Activated naive CD8-positive, alpha-beta T cell (primary cell): ENCODE measurements at regions not wholly inside any gene's neighbourhood (a gene's known extent, or its start where the extent isn't known, plus 50 kb on each side); places are given as distances from the start of the nearest gene placed in this dataset.

ENCODE experiments used
- H3K27ac Mint-ChIP-seq: one replicate; pipeline ENCODE4 v1.8.0; 2021; ENCODE audit warnings: mixed read lengths
- H3K27me3 Mint-ChIP-seq: one replicate; pipeline ENCODE4 v1.8.0; 2021; ENCODE audit warnings: mixed read lengths
- H3K36me3 Mint-ChIP-seq: one replicate; pipeline ENCODE4 v1.8.0; 2021; ENCODE audit warnings: mixed read lengths
- H3K4me1 Mint-ChIP-seq: one replicate; pipeline ENCODE4 v1.8.0; 2021; ENCODE audit warnings: low read depth, mixed read lengths
- H3K4me3 Mint-ChIP-seq: one replicate; pipeline ENCODE4 v1.8.0; 2021; ENCODE audit warnings: mild to moderate bottlenecking, mixed read lengths
- H3K9me3 Mint-ChIP-seq: one replicate; pipeline ENCODE4 v1.8.0; 2021; ENCODE audit warnings: low read depth, mixed read lengths

DNA sequence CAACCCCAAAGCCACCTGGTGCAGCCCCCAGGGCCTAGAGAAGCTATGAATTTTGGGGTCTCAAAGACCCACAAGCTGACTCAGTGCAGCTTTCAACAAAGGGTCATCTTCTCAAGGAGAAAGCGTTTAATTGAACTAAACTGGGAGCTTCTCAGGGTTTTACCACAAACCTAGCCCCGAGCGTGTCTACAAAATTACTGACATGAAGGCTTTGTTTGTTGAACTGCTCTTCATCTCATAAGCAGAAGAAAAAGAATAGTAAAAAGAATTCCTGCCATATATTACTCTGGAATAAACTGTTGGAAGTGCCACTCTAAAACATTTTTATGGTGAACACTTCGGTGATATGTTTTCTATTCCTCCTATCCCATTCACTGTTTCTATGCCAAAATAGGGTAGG lies 50.8 kb upstream of the INCENP start:
- H3K4me3 Mint-ChIP-seq = no peak overlapping the region
- H3K36me3 Mint-ChIP-seq = no peaks in the 10 kb centered on the region
- H3K27ac Mint-ChIP-seq = no peak overlapping the region
- no peaks in the 10 kb centered on the region for H3K4me1 Mint-ChIP-seq
- H3K9me3 Mint-ChIP-seq = no peaks in the 10 kb centered on the region
- H3K27me3 Mint-ChIP-seq = peaks cover 4% of the 10 kb centered on the region

- H3K36me3 Mint-ChIP-seq = no peaks in the 10 kb centered on the region
- no peaks in the 10 kb centered on the region for H3K4me1 Mint-ChIP-seq
- H3K27me3 Mint-ChIP-seq = peaks cover 6% of the 10 kb centered on the region
- no peaks in the 10 kb centered on the region for H3K9me3 Mint-ChIP-seq
- H3K4me3 Mint-ChIP-seq = no peak overlapping the region
- no peak overlapping the region for H3K27ac Mint-ChIP-seq
Observed at GRCh38 chr11:62071408-62071807, 52.4 kb upstream of the INCENP start.

GRCh38 chr11:62069986-62070919 lies 53.6 kb upstream of the INCENP start:
- H3K9me3 Mint-ChIP-seq = no peaks in the 10 kb centered on the region
- H3K36me3 Mint-ChIP-seq = no peaks in the 10 kb centered on the region
- no peak overlapping the region for H3K27ac Mint-ChIP-seq
- H3K4me3 Mint-ChIP-seq = no peak overlapping the region
- no peaks in the 10 kb centered on the region for H3K4me1 Mint-ChIP-seq
- peaks cover 8% of the 10 kb centered on the region for H3K27me3 Mint-ChIP-seq

- H3K27ac Mint-ChIP-seq = no peak overlapping the region
- no peaks in the 10 kb centered on the region for H3K36me3 Mint-ChIP-seq
- no peaks in the 10 kb centered on the region for H3K4me1 Mint-ChIP-seq
- H3K27me3 Mint-ChIP-seq = peaks cover 8% of the 10 kb centered on the region
- H3K9me3 Mint-ChIP-seq = no peaks in the 10 kb centered on the region
- no peak overlapping the region for H3K4me3 Mint-ChIP-seq
Observed at GRCh38 chr11:62069374-62069773, 54.4 kb upstream of the INCENP start.

DNA sequence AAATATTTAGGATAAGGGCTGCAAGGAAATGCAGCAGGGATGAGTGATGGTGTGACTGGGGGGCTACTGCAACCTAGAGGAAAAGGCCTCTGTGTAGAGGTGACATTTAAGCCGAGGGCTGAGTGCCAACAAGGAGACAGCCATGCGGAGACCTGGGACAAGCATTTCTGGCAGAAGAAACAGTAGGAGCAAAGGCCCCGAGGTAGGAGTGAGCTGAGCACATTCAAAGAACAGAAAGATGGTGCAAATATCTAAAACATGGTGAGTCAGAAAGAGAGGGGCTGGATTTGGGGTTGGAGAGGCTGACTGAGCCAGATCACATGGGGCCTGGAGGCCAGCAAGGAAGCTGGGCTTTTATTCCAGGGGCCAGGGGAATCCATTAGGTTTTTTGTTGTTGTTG lies 55.1 kb upstream of the INCENP start:
- H3K36me3 Mint-ChIP-seq = no peaks in the 10 kb centered on the region
- peaks cover 8% of the 10 kb centered on the region for H3K27me3 Mint-ChIP-seq
- H3K27ac Mint-ChIP-seq = no peak overlapping the region
- no peaks in the 10 kb centered on the region for H3K4me1 Mint-ChIP-seq
- H3K9me3 Mint-ChIP-seq = no peaks in the 10 kb centered on the region
- H3K4me3 Mint-ChIP-seq = no peak overlapping the region

- no peak overlapping the region for H3K27ac Mint-ChIP-seq
- H3K36me3 Mint-ChIP-seq = no peaks in the 10 kb centered on the region
- no peak overlapping the region for H3K4me3 Mint-ChIP-seq
- no peaks in the 10 kb centered on the region for H3K4me1 Mint-ChIP-seq
- H3K27me3 Mint-ChIP-seq = peaks cover 8% of the 10 kb centered on the region
- H3K9me3 Mint-ChIP-seq = no peaks in the 10 kb centered on the region
Observed at GRCh38 chr11:62067741-62068140, 56.1 kb upstream of the INCENP start.

GRCh38 chr11:62064221-62064620 lies 59.6 kb upstream of the INCENP start:
- H3K27me3 Mint-ChIP-seq = peaks cover 8% of the 10 kb centered on the region
- no peaks in the 10 kb centered on the region for H3K36me3 Mint-ChIP-seq
- H3K4me3 Mint-ChIP-seq = no peak overlapping the region
- no peaks in the 10 kb centered on the region for H3K4me1 Mint-ChIP-seq
- H3K9me3 Mint-ChIP-seq = no peaks in the 10 kb centered on the region
- no peak overlapping the region for H3K27ac Mint-ChIP-seq

DNA sequence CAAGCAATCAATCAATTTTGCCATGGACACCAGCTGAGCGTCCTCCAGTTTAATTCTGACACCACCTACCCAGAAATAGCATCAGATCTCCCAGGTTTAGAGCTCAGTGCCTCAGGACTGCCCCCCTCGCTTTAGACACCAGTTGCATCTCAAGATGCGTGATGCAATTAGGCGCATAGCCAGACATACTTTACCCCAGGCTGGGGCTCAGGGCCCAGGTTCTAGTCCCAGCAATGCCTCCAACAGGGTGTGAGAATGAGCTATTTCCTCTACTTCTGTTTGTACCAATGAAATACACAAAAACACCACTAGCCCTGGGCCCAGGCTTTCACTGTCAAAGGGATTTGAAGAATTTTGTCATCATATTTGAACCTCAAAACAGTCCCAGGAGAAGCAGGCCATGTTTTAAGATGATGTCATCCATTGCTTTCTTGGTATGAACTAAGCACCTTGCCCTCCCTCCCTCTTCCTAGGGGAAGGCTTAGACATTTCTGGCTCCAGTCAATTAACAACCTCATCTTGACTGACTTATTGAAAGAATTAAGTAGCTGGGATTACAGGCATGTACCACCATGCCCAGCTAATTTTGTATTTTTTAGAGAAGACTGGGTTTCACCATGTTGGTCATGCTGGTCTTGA lies 61.5 kb upstream of the INCENP start:
- Mint-ChIP-seq H3K9me3 (no peaks in the 10 kb centered on the region), H3K4me1 (no peaks in the 10 kb centered on the region), H3K27me3 (peaks cover 3% of the 10 kb centered on the region), H3K4me3 (no peak overlapping the region), H3K36me3 (no peaks in the 10 kb centered on the region), H3K27ac (no peak overlapping the region)

DNA sequence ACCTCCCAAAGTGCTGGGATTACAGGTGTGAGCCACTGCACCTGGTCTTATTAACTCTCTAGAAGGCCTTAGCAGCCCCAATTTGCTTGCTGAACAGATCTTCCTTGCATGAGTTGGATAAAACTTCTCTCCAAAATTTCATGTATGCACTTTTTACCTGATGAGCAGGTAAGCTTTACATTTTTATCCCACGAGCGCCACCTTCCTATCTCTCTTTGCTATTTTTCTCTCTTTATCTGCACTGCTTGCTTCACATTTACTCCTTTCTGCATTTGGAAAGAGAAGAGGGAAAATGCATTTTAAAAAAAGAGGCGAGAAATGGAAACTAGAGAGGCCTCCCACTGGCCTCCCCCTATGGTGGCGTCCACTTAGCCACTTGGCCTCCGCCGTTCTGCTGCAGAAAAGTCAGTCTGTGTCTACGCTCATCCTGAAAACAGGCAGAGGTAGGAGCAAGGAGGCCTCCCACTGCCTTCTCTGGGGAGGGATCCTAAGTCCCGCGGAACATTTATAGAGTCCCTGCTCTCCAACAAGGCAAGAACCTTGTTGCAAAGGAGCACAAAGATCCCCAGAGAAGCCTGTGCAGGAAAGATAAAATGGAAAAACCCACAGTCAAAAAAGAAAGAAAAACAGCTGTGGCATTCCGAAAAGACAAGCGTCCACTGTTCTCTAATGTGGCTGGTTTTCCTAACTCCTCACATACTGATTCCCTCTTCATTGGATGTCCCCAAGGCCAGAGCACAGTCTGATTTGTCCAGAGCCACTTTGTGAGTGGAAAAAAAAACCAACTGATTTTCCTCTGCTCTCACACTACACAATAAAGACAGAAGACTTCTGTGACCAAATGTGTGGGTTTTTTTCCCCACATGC lies 62.2 kb upstream of the INCENP start:
- Mint-ChIP-seq H3K4me1 (no peaks in the 10 kb centered on the region), H3K27me3 (peaks cover 1% of the 10 kb centered on the region), H3K36me3 (no peaks in the 10 kb centered on the region), H3K4me3 (no peak overlapping the region), H3K27ac (no peak overlapping the region), H3K9me3 (no peaks in the 10 kb centered on the region)

GRCh38 chr11:62057069-62057468 lies 66.7 kb upstream of the INCENP start:
- Mint-ChIP-seq H3K4me1 (no peaks in the 10 kb centered on the region), H3K9me3 (no peaks in the 10 kb centered on the region), H3K4me3 (no peak overlapping the region), H3K27me3 (no peaks in the 10 kb centered on the region), H3K27ac (no peak overlapping the region), H3K36me3 (no peaks in the 10 kb centered on the region)

DNA sequence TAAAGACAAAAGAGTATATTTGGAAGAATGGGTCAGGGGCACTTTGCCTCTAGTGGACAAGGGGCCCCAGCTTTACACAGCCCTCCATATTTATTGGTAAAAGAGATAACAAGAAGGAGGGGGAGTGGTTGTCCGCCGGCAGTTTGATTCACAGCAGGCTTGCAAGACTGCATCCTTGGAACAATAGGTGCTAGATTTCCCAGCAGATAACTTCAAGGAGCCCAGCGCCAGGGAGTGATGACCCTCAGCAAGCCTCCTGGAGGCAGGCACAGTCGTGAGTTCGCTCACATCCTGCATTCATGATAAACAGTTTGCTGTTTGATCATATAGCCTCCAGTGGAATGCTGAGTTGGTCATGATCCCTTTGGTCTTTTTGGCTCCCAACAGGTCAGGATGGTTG lies 67.8 kb upstream of the INCENP start:
- H3K4me3 Mint-ChIP-seq = no peak overlapping the region
- no peaks in the 10 kb centered on the region for H3K36me3 Mint-ChIP-seq
- no peaks in the 10 kb centered on the region for H3K27me3 Mint-ChIP-seq
- H3K27ac Mint-ChIP-seq = no peak overlapping the region
- H3K4me1 Mint-ChIP-seq = no peaks in the 10 kb centered on the region
- H3K9me3 Mint-ChIP-seq = no peaks in the 10 kb centered on the region

DNA sequence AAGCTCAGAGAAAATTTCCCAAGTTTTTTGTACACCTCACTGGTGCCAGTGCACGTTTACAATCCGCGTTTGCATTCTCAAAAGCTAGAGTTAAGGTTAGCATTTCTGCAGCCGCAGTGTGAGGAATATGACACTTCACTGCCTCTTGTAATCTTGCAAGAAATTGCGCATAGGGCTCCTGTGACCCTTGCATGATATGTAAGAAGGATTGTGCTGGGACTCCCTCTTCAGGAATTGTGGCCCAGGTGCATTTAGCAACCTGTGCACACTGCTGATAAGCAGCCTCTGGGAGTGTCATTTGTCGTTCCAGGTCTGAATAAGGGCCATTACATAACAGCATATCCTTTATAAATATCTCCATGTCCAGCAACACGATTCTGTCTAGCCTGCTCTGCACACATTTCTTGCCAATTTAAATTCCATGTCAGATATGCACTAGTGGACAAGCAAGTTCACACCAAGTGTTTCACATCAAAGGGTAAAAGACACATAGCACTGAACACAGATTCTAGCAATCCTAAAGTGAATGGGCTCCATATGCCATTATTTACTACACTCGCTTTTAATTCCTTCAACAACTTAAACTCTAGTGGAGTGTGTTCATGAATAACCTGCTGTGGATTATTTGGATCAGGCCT lies 69.2 kb upstream of the INCENP start:
- no peaks in the 10 kb centered on the region for H3K27me3 Mint-ChIP-seq
- H3K36me3 Mint-ChIP-seq = no peaks in the 10 kb centered on the region

GRCh38 chr11:62054081-62054480 lies 69.7 kb upstream of the INCENP start:
- Mint-ChIP-seq H3K4me3 (no peak overlapping the region), H3K27ac (no peak overlapping the region), H3K9me3 (no peaks in the 10 kb centered on the region), H3K4me1 (no peaks in the 10 kb centered on the region), H3K36me3 (no peaks in the 10 kb centered on the region), H3K27me3 (no peaks in the 10 kb centered on the region)

More for the DNA sequence above, 69.2 kb upstream of the INCENP start:
- Mint-ChIP-seq H3K4me3 (no peak overlapping the region), H3K9me3 (no peaks in the 10 kb centered on the region), H3K27ac (no peak overlapping the region), H3K4me1 (no peaks in the 10 kb centered on the region)

- Mint-ChIP-seq H3K4me1 (no peaks in the 10 kb centered on the region), H3K27ac (no peak overlapping the region), H3K9me3 (no peaks in the 10 kb centered on the region), H3K4me3 (no peak overlapping the region), H3K36me3 (no peaks in the 10 kb centered on the region), H3K27me3 (no peaks in the 10 kb centered on the region)
Observed at GRCh38 chr11:62050716-62051115, 73.1 kb upstream of the INCENP start.
